ENCODE measurements at regions not wholly inside any gene's neighbourhood (a gene's known extent, or its start where the extent isn't known, plus 50 kb on each side); places are given as distances from the start of the nearest gene placed in this dataset.
A peak's percentile ranks its signal among the peaks of the same experiment; 100 is the strongest.

- H3K18ac ChIP-seq (ENCODE audit: extremely low read depth, low read length): no peak overlapping the region
- H4K91ac ChIP-seq (replicated peaks; ENCODE audit: insufficient read length, low read length): no peak overlapping the region
- H3K9me3 ChIP-seq (ENCODE audit: insufficient read depth in 2 of 2, low read depth in 1 of 2, low read length in 1 of 2): no peaks in the 10 kb centered on the region
- H2BK12ac ChIP-seq (ENCODE audit: low read depth, low read length): no peak overlapping the region
- no peak overlapping the region for H2BK5ac ChIP-seq (ENCODE audit: low read depth, low read length)
- H3K4me2 ChIP-seq (ENCODE audit: insufficient read depth in 1 of 2, low read depth in 2 of 2, low read length in 2 of 2): no peak overlapping the region
- H3K23ac ChIP-seq (ENCODE audit: insufficient read length): no peak overlapping the region
- no peaks in the 10 kb centered on the region for H3K23me2 ChIP-seq (ENCODE audit: low read depth, low read length)
- H2BK15ac ChIP-seq (ENCODE audit: low read length): no peak overlapping the region
- no peak overlapping the region for H2BK120ac ChIP-seq (replicated peaks; ENCODE audit: low read depth, low read length)
- WGBS, 2 experiments (ENCODE audit: extremely low coverage in 1 of 2, insufficient coverage in 1 of 2, insufficient read length in 1 of 2, insufficient replicate concordance in 2 of 2, low coverage in 1 of 2, low lambda C conversion rate in 2 of 2, missing lambda C conversion rate in 1 of 2): 81% methylated on average over 3 of the region's 3 CpGs; no CpG with 5 or more reads in 1 of the 2 experiments
- POLR2A ChIA-PET (ENCODE audit: partially characterized antibody): no interaction called here
- H2AK5ac ChIP-seq (ENCODE audit: low read depth, low read length): no peak overlapping the region
- H3K4me3 ChIP-seq (ENCODE audit: extremely low read depth in 1 of 4, insufficient read depth in 2 of 4, low read depth in 3 of 4, low read length in 4 of 4): no peak overlapping the region
- no peak overlapping the region for H3K56ac ChIP-seq (replicated peaks; ENCODE audit: insufficient read length, low read depth, low read length)
- no peaks in the 10 kb centered on the region for H3K36me3 ChIP-seq (ENCODE audit: control insufficient read depth in 2 of 4, insufficient read depth in 4 of 4, low read length in 3 of 4)
- no peak overlapping the region for H4K8ac ChIP-seq (ENCODE audit: extremely low read depth, insufficient read depth, low read length)
- no peak for FAIRE-seq
- H3K4ac ChIP-seq (replicated peaks; ENCODE audit: insufficient read length, low read depth, low read length): no peak overlapping the region
- no peaks in the 10 kb centered on the region for H3K4me1 ChIP-seq (replicated peaks in 1 of 4; ENCODE audit: control insufficient read depth in 3 of 4, insufficient read depth in 4 of 4, low read length in 3 of 4)
- CTCF ChIA-PET (ENCODE audit: partially characterized antibody): no interaction called here
- H3K27me3 ChIP-seq (replicated peaks in 1 of 4; ENCODE audit: control insufficient read depth in 3 of 4, extremely low read depth in 1 of 4, insufficient read depth in 3 of 4, low read length in 3 of 4): no peaks in the 10 kb centered on the region
- H4K20me1 ChIP-seq (replicated peaks in 1 of 2; ENCODE audit: control insufficient read depth in 1 of 2, insufficient read depth in 2 of 2, low read length in 2 of 2): no peaks in the 10 kb centered on the region
- H4K5ac ChIP-seq (ENCODE audit: insufficient read length, low read depth, low read length): no peak overlapping the region
- H3K27ac ChIP-seq (ENCODE audit: low read depth, low read length): no peak overlapping the region
- H3K79me1 ChIP-seq (ENCODE audit: low read depth, low read length): no peaks in the 10 kb centered on the region
- peak; percentile 67 for TF ChIP-seq CEBPB (IDR thresholded peaks at IDR 0.05; ENCODE audit: low read depth, low read length)
- TF ChIP-seq HDAC6 (IDR thresholded peaks at IDR 0.05; ENCODE audit: low read depth, low read length): no peak
- H2BK20ac ChIP-seq (ENCODE audit: low read length): no peak overlapping the region
- no peak overlapping the region for H3K9ac ChIP-seq (replicated peaks in 1 of 4; ENCODE audit: extremely low read depth in 1 of 4, low read depth in 3 of 4, low read length in 3 of 4)
- H2AFZ ChIP-seq (ENCODE audit: low read length): no peak overlapping the region
- peak in 1 of 2 experiments; percentile 61 for DNase-seq (ENCODE audit: low read depth in 1 of 2, low spot score in 2 of 2)
- H3K79me2 ChIP-seq (ENCODE audit: control insufficient read depth in 1 of 2, insufficient read depth in 2 of 2, low read length in 2 of 2): no peaks in the 10 kb centered on the region
- H3K14ac ChIP-seq (ENCODE audit: insufficient read length): no peak overlapping the region
Observed at GRCh38 chr7:52355053-52355452, 680.4 kb upstream of the POM121L12 start.

Measured in H1 (cell line).